ENCODE measurements at regions not wholly inside any gene's neighbourhood (a gene's known extent, or its start where the extent isn't known, plus 50 kb on each side); places are given as distances from the start of the nearest gene placed in this dataset.

GRCh38 chr17:70365091-70365583, 195.8 kb downstream of the KCNJ2 start:
- H4K20me1 ChIP-seq (ENCODE audit: insufficient read depth), result no peaks in the 10 kb centered on the region
- H3K9me2 ChIP-seq (ENCODE audit: insufficient read depth), result no peaks in the 10 kb centered on the region; the same call in 1 of the 2 replicates
- H3K4me2 ChIP-seq, result no peak overlapping the region
- BruUV-seq (replicated peaks), result no TSS peak
- peaks cover 14% of the 10 kb centered on the region; the same call in 1 of the 2 replicates for H3K27me3 ChIP-seq (ENCODE audit: insufficient read depth, low read depth)
- ChIA-PET POLR2A (ENCODE audit: unreplicated experiment) (no interaction called here), CTCF (no interaction called here)
- DNase-seq, result no peak
- intact Hi-C loops (cut with micrococcal nuclease; ENCODE audit: unreplicated experiment), result no loop called here
- no peaks in the 10 kb centered on the region for H3F3A ChIP-seq (ENCODE audit: insufficient read depth, low read depth)
- TF ChIP-seq EZH2 (IDR thresholded peaks at IDR 0.05; ENCODE audit: low read depth) (no peak), CTCF (conservative IDR thresholded peaks at IDR 0.05) (no peak)
- no peaks in the 10 kb centered on the region for H3K4me1 ChIP-seq (replicated peaks; ENCODE audit: insufficient read depth)
- no peaks in the 10 kb centered on the region for H3K79me2 ChIP-seq (ENCODE audit: low read depth)
- no peak overlapping the region for H3K4me3 ChIP-seq
- no peak overlapping the region for H2AFZ ChIP-seq
- H3K36me3 ChIP-seq (ENCODE audit: low read depth), result no peaks in the 10 kb centered on the region
- no peaks in the 10 kb centered on the region for H3K9me3 ChIP-seq (ENCODE audit: insufficient read depth, low read depth)
- H3K27ac ChIP-seq, result no peak overlapping the region

- H4K20me1 ChIP-seq (ENCODE audit: insufficient read depth), result no peaks in the 10 kb centered on the region
- ChIA-PET POLR2A (ENCODE audit: unreplicated experiment) (no interaction called here), CTCF (no interaction called here)
- no peak overlapping the region for H3K4me3 ChIP-seq
- no peaks in the 10 kb centered on the region for H3F3A ChIP-seq (ENCODE audit: insufficient read depth, low read depth)
- H3K4me2 ChIP-seq, result no peak overlapping the region
- H3K9me3 ChIP-seq (ENCODE audit: insufficient read depth, low read depth), result no peaks in the 10 kb centered on the region
- no peak for DNase-seq
- no peaks in the 10 kb centered on the region; the same call in 1 of the 2 replicates for H3K9me2 ChIP-seq (ENCODE audit: insufficient read depth)
- H3K27ac ChIP-seq, result no peak overlapping the region
- H2AFZ ChIP-seq, result no peak overlapping the region
- H3K36me3 ChIP-seq (ENCODE audit: low read depth), result no peaks in the 10 kb centered on the region
- peaks cover 9% of the 10 kb centered on the region; the same call in 1 of the 2 replicates for H3K27me3 ChIP-seq (ENCODE audit: insufficient read depth, low read depth)
- intact Hi-C loops (cut with micrococcal nuclease; ENCODE audit: unreplicated experiment), result no loop called here
- no peaks in the 10 kb centered on the region for H3K4me1 ChIP-seq (replicated peaks; ENCODE audit: insufficient read depth)
- TF ChIP-seq CTCF (conservative IDR thresholded peaks at IDR 0.05), result no peak
- TF ChIP-seq EZH2 (IDR thresholded peaks at IDR 0.05; ENCODE audit: low read depth), result no peak
- no peaks in the 10 kb centered on the region for H3K79me2 ChIP-seq (ENCODE audit: low read depth)
- BruUV-seq (replicated peaks), result no TSS peak
Observed at GRCh38 chr17:70366386-70366785, 197.1 kb downstream of the KCNJ2 start.

GRCh38 chr17:70368011-70368410, 198.7 kb downstream of the KCNJ2 start:
- no peaks in the 10 kb centered on the region for H3K9me3 ChIP-seq (ENCODE audit: insufficient read depth, low read depth)
- POLR2A ChIA-PET (ENCODE audit: unreplicated experiment), result no interaction called here
- no peak overlapping the region for H3K4me3 ChIP-seq
- H3K4me1 ChIP-seq (replicated peaks; ENCODE audit: insufficient read depth), result no peaks in the 10 kb centered on the region
- H3F3A ChIP-seq (ENCODE audit: insufficient read depth, low read depth), result no peaks in the 10 kb centered on the region
- BruUV-seq (replicated peaks), result no TSS peak
- H3K4me2 ChIP-seq, result no peak overlapping the region
- H4K20me1 ChIP-seq (ENCODE audit: insufficient read depth), result no peaks in the 10 kb centered on the region
- no peaks in the 10 kb centered on the region for H3K36me3 ChIP-seq (ENCODE audit: low read depth)
- no peaks in the 10 kb centered on the region for H3K79me2 ChIP-seq (ENCODE audit: low read depth)
- no peak overlapping the region for H2AFZ ChIP-seq
- no peak for TF ChIP-seq EZH2 (IDR thresholded peaks at IDR 0.05; ENCODE audit: low read depth)
- no peak for TF ChIP-seq CTCF (conservative IDR thresholded peaks at IDR 0.05)
- intact Hi-C loops (cut with micrococcal nuclease; ENCODE audit: unreplicated experiment), result no loop called here
- DNase-seq, result no peak
- CTCF ChIA-PET, result no interaction called here
- H3K9me2 ChIP-seq (ENCODE audit: insufficient read depth), result no peaks in the 10 kb centered on the region; the same call in 1 of the 2 replicates
- H3K27ac ChIP-seq, result no peak overlapping the region
- 0 out of 2 replicates have a peak, but pooled peaks cover 3% of the 10 kb centered on the region for H3K27me3 ChIP-seq (ENCODE audit: insufficient read depth, low read depth)

All from PC-9 (cell line).